ENCODE measurements at regions not wholly inside any gene's neighbourhood (a gene's known extent, or its start where the extent isn't known, plus 50 kb on each side); places are given as distances from the start of the nearest gene placed in this dataset.
"Not testable (repeated sequence)": the region's sequence is repeated elsewhere in the genome, so short reads cannot be mapped to it uniquely, and the experiment has no call there.

DNA sequence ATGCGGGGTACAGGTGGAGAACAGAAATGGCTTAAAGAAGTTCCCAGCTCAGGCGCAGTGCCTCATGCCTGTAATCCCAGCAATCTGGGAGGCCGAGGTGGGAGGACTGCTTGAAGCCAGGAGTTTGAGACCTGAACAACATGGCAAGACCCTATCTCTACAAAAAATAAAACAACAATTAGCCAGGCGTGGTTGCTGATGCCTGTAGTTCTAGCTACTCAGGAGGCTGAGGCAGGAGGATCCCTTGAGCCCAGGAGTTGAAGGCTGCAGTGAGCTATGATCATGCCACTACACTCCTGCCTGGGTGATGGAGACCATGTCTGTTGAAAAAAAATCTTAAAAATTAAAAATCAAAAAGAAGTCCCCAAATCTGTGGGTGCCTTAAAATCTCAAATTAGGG is 228.3 kb upstream of the WSB1 start:
- no peak for DNase-seq (ENCODE audit: low spot score)

DNA sequence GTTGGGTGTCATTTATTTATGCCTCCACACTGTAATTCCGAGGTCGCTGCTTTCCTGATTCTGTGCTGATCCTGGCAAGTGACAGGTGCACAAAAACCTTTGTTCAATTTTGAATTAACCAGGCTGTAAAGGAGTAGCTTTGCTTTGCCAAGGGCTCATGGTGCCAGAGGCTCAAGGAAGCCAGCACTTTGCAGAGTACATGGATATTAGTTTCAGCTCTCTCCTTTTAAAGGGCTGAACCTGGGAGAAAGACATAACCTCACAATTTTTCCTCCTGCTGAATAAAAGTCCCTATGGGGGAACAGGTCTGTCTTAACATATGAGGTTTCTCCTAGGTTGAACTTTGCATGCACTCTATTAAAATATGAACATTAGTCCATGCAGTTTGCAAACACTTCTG is 227.6 kb upstream of the WSB1 start:
- DNase-seq (ENCODE audit: low spot score), result no peak

DNA sequence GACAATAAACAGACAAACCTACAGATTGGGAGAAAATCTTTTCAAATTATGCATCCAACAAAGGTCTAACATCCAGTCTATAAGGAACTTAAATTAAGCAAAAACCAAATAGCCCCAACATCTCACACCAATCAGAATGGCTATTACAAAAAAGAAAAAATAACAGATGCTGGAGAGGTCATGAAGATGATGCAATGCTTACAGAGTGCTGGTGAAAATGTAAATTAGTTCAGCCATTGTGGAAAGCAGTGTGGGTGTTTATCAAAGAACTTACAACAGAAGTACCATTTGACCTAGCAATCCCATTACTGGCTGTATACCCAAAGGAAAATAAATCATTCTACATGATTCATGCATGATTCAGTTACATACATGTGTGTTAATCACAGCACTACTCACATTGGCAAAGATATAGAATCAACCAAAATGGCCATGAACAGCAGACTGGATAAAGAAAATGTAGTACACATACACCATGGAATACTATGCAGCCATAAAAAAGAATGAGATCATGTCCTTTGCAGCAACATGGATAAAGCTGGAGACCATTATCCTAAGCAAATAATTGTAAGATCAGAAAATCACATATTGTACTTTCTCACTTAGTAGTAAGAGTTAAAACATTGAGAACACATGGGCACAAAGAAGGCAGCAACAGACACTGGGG is 223.9 kb upstream of the WSB1 start:
- DNase-seq (ENCODE audit: low spot score), result no peak

DNA sequence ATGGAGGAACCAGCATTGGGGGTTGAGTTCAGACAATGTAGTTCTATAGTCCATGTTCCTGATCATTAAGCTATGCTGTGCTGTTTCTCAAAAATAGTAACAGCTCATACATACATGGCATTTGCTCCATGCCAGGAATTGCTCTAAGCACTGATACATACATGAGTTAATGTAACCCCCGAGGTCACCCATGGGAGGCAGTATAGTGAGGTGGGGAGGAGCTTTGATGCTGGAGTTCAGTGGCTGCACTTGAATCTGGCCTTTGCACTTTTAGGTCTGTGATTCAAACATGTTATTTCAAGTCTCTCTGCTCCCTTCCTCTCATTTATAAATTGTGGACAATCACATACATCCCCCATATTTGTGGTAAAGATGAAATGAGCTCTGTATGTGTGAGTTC is 223.1 kb upstream of the WSB1 start:
- no peak for DNase-seq (ENCODE audit: low spot score)

DNA sequence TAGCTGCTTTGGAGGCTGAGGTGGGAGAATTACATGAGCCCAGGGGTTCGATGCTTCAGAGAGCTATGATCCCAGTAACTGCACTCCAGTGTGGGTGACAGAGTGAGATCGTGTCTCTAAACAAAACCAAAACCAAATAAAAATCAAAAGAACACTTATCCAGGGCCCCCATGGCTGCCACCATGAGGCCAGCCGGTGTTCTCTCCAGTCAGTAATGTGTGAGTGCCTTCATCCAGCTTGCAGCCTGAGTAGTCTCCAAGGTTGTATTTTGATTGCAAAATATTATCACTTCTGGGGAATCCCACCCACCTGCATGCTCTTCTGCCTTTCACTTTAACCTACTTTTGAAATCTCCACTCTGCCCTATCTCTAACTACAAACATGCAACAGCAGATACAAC is 221.0 kb upstream of the WSB1 start:
- no peak for DNase-seq (ENCODE audit: low spot score)

DNA sequence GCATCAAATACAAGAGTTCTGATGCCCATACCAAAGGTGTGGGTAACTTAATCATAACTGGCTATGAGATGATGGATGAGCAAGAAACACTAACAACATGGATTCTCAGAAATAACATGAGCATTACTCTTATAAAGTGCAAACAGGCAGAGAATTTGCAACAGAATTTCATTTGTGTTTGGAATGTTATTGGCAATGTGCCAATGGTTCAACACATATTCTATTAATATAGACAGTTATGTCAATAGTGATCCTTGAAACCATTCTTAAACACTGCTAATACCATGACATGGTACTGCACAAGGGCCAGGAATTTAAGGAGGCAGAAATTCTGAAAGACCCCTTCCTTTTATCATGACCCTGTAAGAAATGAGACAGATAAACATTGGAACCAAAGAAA is 217.1 kb upstream of the WSB1 start:
- no peak for DNase-seq (ENCODE audit: low spot score)

DNA sequence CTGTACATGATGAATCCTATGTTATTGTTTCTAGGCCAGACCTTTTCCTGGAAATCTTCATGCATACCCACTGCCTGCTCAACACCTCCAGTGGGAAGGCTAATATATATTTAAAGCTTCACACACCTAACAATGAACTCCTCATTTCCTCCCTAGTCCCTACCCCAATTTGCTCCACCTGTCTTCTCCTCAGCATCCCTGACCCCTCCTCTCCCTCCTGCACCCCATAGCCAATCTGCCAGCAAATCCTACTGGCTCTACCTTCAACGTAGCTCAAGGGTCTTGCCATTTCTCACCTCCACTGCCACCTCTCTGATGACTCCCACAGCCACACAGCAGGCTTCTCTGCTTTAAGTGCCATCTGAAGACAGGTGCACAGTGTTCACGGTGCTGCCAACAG is 215.6 kb upstream of the WSB1 start:
- no peak for DNase-seq (ENCODE audit: low spot score)

DNA sequence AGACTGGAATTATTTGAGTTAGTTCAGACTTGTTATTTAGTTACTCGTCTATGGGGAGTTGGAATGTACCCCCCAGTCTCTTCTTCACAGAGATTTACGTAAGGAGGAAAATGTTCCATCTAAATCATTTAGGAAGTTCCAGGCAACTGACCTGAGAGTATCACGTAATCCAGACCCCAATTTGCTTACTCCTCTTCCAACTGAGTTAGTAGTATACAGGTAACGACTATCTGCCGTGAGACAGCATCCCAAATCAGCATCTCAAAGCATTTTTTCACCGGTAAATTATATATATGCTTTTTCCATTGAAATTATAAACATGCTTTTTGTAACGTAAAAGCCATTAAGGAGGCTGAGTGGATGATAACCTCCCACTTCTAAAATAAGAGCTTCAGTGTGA is 214.3 kb upstream of the WSB1 start:
- no peak for DNase-seq (ENCODE audit: low spot score)

DNA sequence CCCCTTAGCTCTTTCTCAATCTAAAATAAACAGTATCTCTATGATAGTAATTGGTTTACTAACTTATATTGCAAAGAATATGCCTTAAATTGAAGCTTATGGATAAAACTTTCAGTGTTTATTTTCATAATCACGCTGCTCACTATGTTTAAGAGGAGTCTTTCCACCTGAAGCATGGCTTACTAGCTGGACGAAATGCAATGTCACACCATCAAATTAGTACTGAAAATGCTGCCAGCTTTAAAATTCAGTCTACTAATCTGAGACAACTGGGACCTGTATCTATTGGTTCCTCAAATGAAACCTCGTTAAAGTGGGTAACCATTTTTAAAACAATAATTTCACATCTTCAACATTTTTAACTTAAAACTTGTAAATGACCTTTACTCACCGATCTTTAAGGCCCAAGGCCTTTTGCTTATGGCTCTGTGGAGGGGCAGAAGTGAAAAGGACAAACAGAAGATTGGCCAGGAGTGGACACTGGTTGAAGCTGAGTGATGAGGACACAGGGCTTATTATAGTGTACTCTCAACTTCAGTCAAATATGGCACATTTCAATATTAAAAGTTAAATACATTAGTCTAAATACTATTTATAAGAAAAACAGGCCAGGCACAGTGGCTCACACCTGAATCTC is 212.8 kb upstream of the WSB1 start:
- DNase-seq (ENCODE audit: low spot score), result no peak

DNA sequence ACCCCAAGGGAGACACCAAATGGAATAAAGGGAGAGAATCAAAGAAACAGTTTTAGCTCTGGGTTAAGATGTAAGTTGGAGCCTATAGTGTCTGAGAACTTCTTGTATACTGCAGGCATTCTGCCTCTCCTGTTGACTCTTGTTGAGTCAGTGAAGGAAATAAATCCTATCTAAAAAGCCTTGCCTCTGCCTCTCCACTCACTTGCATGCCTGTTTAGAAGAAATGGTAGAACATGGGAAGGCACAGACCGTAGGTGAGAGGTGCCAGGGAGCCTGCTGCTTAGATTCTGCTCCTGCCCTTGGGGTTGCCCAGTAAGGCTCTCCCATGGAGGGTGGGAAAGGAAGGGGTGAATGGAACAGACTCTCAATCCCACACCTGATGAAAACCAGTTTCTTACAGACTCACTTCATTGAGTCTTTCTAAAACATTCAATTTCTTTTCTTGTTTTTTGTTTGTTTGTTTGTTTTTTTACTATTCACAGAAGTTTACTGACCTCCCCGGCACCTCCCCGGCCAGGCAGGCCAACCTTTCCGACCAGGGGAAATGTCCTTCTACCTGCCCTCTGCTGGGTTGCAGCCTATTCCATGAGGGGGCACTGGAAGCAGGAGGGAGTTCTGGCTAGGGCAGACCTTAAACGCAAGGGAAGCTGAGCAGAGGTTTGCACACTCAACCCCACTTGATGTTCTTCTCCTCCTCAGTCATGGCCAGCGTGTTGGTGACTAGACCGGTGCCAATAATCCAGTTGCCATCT is 211.7 kb upstream of the WSB1 start:
- DNase-seq (ENCODE audit: low spot score), result no peak

DNA sequence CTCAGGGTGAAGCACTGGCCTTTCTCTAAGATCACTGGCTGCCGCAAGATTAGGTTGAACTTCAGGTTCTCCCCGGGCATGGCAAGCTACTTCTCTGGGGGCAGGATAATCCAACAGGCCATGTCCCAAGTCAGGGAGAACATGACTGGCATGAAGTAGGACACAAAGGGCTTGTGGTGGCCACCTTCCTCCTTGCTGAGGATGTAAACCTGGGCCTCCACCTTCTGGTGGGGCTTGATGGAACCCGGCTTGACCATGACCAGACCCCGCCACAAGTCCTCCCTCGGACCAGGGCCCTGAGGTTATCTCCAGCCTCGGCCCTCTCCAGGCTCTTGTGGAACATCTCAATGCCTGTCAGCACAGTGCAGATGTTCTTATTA is 211.1 kb upstream of the WSB1 start:
- DNase-seq (ENCODE audit: low spot score), result no peak

DNA sequence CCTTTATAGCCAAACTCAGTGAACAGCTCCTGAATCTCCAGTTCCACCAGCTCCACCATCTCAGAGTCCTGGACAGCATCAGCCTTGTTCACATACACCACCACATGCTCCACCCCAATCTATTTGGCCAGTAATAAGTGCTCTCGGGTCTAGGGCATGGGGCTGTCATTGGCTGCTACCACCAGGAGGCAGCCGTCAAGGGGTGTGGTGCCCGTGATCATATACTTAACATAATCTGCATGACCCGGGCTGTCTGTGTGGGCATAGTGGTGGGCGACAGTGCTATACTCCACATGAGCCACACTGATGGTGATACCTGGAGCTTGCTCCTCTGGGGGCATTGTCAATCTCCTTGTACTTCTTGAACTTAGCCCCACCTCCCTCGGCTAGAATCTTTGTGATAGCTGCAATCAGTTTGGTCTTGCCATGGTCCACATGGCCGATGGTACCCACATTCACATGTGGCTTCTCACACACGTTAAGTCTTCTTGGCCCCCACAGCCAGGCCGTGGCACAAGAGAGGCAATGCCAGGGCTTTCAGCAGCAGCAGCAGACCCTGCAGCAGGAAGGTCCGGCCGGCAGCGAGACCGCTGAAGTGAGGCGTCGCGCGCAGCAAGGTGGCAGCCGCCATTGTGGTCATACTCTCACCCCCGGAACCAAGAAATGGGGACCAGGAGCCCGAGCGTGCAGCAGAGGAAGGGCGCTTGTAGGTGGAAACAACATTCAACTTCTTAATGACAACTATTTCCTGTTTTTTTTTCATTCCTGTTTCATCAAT is 210.3 kb upstream of the WSB1 start:
- DNase-seq (ENCODE audit: low spot score), result no peak

DNA sequence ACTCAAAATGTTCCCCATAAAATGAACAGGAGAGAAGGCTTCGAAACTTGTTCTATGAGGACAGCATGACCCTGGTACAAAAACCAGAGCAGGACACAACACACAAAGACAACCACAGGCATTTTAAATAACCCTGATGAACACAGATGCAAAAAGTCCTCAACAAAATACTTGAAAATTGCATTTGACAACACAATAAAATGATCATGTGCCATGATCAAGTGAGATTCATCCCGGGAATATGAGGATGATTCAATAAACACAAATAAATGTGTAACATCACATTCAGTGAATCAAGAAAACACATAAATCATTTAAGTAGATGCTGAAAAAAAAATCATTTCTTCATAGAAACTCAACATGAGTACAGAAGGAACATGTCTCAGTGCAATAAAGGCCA is 208.4 kb upstream of the WSB1 start:
- no peak for DNase-seq (ENCODE audit: low spot score)

DNA sequence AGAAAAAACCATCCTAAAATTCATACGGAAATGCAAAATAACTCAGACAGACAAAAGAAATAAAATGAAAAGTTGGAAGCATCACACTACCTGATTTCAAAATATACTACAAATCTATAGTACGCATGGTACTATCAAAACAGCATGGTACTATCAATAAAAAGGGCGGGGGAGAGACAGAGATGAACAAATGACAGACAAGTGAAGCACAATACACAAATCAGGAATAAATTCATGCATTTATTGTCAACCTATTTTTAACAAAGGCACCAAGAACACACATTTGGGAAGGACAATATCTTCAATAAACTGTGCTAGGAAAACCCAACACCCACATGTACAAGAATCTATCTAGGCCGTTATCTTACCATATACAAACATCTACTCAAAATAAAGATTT is 207.4 kb upstream of the WSB1 start:
- DNase-seq (ENCODE audit: low spot score), result no peak

DNA sequence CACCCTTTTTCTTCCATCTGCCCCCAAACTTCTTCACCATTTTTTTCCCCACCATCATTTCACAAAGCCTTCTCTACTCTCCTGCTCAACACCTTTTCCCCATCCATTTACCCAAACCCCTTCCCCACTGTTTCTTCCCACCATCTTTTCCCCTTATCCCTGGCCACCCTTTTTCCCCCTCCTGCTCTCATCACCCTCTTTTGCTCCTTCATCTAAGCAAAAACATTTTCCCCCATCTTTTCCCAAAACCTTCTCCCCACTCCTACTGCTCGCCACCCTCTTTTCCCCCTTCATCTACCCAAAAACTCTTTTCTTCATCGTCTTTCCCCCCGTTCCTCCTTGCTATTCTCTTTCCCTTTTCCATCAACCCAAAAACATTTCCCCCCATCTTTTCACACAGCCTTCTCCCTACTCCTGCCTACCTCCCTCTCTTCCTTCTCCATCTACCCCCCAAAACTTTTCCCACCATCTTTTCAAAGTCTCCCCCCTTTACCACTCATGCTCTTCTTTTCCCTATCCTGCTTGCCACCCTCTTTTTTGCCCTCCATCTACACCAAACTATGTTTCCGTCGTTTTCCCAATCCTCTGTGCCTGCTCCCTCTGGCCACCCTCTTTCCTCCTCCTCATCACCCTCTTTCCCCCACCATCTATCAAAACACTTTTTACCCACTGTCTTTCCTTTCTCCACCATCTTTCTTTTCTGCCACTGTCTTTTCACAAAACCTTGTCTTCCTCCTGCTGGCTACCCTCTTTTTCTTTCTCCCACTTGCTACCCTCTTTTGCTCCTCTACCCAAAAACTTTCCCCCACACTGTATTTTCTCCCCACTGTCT is 205.8 kb upstream of the WSB1 start:
- DNase-seq (ENCODE audit: low spot score), result no peak

DNA sequence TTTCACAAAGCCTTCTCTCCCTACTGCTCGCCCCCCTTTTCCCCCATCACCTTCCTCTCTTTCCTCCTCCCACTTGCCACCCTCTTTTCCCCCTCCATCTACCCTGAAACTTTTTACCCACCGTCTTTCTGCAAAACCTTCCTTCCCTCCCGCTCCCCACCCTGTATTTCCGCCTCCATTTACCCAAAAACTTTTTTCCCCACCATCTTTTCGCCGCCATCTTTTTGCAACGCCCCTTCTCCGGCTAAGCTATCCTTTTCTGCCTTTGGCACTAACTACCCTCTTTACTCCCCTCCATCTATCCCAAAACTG is 205.2 kb upstream of the WSB1 start:
- DNase-seq (ENCODE audit: low spot score), result no peak

DNA sequence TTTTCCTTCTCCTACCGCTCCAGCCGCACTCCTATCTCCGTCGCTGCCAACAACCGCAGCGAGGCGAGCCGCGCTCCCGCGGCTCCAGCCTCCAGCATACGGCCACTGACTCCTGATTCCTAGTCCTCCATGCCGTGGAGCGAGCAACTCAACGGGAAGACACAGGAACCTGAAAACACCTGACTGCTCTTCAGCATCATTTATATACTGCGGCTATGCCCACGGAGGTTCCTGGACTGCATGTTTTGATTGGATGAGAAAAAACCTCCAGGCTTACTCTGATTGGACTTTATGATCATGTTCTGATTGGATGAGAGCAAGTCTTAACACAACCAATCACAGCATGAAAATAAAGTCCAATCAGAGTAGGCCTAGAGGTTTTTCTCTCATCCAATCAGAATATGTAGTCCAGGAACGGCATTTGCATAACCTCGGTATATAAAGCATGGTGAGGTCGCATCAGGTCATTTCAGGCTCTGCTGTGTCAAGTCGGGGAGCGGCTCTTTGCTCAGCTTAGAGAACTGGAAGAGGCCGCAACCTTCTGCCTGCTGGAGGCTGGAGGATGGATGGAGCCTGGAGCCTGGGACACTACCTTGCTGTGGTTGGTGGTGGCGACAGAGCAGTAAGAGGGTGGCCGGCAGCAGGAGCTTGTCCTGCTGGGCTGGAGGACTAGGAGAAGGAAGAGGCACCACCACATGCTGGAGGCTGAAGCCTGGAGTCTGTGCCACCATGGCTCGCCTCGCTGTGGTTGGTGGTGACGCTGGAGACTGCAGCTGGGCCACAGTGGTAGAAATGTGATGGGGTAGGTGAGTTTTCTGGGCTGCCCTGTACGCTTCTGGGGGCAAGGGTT is 204.6 kb upstream of the WSB1 start:
- DNase-seq (ENCODE audit: low spot score), result not testable (repeated sequence)

DNA sequence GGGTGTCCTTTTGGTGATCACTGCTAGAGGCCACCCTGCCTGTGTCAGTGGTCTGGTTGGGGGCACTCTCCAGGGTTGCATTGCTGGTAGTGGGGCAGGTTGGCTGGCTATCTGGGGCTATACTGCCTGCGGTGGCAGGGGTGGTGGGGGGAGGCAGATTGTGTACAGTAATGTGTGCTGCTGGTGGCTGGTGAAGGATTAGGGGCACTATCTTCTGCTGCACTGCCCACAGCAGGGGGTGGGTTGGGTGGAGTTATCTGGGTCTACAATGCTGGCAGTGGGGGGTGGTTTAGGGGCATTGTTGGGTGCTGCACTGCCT is 204.0 kb upstream of the WSB1 start:
- no peak for DNase-seq (ENCODE audit: low spot score)

DNA sequence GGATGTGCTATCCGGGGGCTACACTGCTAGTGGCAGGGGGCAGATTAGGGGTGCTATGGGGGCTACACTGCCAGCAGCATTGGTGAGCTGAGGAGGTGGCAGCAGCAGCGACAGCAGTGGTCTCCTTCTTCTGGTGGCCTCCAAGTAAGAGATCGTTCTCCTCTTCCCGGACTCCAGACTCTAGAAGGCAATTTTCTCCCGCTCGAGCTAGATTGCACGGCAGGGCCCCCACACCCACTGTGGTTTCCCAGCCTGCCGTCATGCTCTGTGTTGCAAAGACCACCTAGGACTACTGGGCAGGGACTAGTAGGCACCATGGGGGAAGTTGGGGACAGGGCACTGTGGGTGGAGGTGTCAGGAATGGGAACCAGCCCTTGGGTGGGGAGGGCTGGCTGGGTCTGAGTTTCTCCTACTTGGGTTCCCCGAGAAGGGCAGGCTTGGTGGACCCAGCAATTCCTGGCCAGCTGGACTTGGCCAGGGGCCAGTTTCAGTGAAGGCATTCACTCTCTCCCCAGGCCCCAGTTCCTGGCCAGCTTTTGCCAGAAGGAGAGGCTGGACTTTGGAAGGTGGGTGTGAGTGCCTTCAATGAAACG is 203.4 kb upstream of the WSB1 start:
- DNase-seq (ENCODE audit: low spot score), result not testable (repeated sequence)

DNA sequence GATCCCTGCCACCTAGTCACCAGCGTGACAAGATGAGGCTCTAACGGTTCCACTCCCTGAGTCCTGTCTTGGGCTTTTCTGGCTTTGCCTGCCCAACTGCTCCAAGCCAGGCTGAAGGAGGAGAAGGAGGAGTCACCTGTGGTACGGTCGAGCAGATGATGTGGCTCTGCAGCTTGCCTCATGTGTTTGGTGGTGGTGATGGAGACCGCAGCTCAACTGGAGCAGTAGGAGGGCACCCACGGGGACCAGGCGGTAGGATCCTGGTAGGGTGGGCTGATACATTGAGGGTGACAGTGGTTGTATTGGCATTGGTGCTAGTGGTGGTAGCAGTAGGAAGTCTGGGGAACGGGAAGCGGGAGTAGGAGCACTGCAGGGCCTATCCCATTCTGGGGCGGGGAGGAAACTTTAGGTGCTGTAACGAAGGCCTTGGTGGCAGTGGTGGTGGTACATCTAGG is 202.8 kb upstream of the WSB1 start:
- DNase-seq (ENCODE audit: low spot score), result no peak

DNA sequence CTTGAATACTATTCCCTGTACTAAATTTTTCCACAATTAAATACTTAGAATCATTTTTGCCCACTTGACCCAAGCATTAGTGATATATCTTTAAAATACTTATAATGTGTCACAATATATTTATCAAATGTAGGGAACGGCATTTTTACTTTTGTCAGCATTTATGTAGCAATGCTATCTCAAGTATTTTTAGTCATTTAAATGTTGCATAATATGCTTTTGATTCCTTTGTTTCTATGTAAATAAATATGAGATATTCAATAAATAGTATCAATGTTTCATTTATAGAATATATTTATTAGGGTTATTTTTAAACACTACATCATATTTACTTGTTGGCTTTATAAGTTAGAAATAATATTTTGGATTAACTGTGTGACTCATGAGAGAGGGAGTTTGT is 199.7 kb upstream of the WSB1 start:
- DNase-seq (ENCODE audit: low spot score), result not testable (repeated sequence)
